PC-3 (cell line): ENCODE measurements at regions not wholly inside any gene's neighbourhood (a gene's known extent, or its start where the extent isn't known, plus 50 kb on each side); places are given as distances from the start of the nearest gene placed in this dataset.

Experiments
- ATAC-seq: fragments of 200-7000 bp; cut with Tn5 transposase; 2 replicates; pipeline ENCODE4 v1.9.1; 2020; ENCODE audit warnings: mild to moderate bottlenecking, moderate library complexity
- BruUV-seq: library from RNA; stranded (reverse); fragments of 400-500 nt; replicated peaks from 2 replicates; lab custom pipeline; 2021; lab: Mats Ljungman, UMichigan
- CTCF ChIA-PET: fragments of 300-600 bp; sonication (Branson Sonifier 250); formaldehyde crosslinking; loops from one replicate; lab custom pipeline; 2022; ENCODE audit warnings: antibody characterized with exemption; lab: Charles Lee
- POLR2A ChIA-PET: fragments of 300-600 bp; sonication (Branson Sonifier 250); formaldehyde crosslinking; loops from one replicate; lab custom pipeline; 2022; ENCODE audit warnings: antibody characterized with exemption; ENCODE audit not compliant: unreplicated experiment; lab: Charles Lee
- DNase-seq: peaks from one replicate; pipeline ENCODE4 v3.0.0-alpha.2; 2015
- H2AFZ ChIP-seq: fragments of 300-600 bp; sonication (generic); 2 replicates; pipeline ENCODE4 v1.6.0; 2016; ENCODE audit warnings: antibody characterized with exemption, low read length
- H3F3A ChIP-seq: fragments of 300-600 bp; sonication (generic); one replicate; pipeline ENCODE4 v1.6.0; 2017; ENCODE audit warnings: antibody characterized with exemption, low read length, control low read depth, mild to moderate bottlenecking; ENCODE audit not compliant: unreplicated experiment
- H3K27ac ChIP-seq: fragments of 300-600 bp; sonication (generic); 2 replicates; pipeline ENCODE4 v1.5.1; 2016; ENCODE audit warnings: mild to moderate bottlenecking, low read length
- H3K27me3 ChIP-seq: fragments of 300-600 bp; sonication (generic); 2 replicates; pipeline ENCODE4 v1.6.1; 2016; ENCODE audit warnings: low read length, mixed read lengths
- H3K36me3 ChIP-seq: fragments of 300-600 bp; sonication (generic); 2 replicates; pipeline ENCODE4 v1.6.1; 2016; ENCODE audit warnings: low read depth, mixed run types, low read length, mixed read lengths
- H3K4me1 ChIP-seq: fragments of 300-600 bp; sonication (generic); 2 replicates; pipeline ENCODE4 v1.5.1; 2016; ENCODE audit warnings: low read length; ENCODE audit not compliant: insufficient read depth
- H3K4me2 ChIP-seq: fragments of 300-600 bp; sonication (generic); 2 replicates; pipeline ENCODE4 v1.6.0; 2016; ENCODE audit warnings: low read length
- H3K4me3 ChIP-seq: fragments of 300-600 bp; sonication (generic); 2 replicates; pipeline ENCODE4 v1.5.1; 2016; ENCODE audit warnings: mild to moderate bottlenecking, low read length, mixed read lengths
- H3K79me2 ChIP-seq: fragments of 300-600 bp; sonication (generic); 2 replicates; pipeline ENCODE4 v1.6.1; 2017; ENCODE audit warnings: low read length, mixed read lengths
- H3K9ac ChIP-seq: fragments of 300-600 bp; sonication (generic); 2 replicates; pipeline ENCODE4 v1.6.0; 2016; ENCODE audit warnings: mild to moderate bottlenecking, low read length
- H3K9me2 ChIP-seq: fragments of 300-600 bp; sonication (generic); replicated peaks from 2 replicates; pipeline ENCODE4 v1.6.1; 2016; ENCODE audit warnings: mixed run types, low read length, mixed read lengths
- H3K9me3 ChIP-seq: fragments of 300-600 bp; sonication (generic); 2 replicates; pipeline ENCODE4 v1.6.1; 2016; ENCODE audit warnings: low read length, mixed read lengths
- H4K20me1 ChIP-seq: fragments of 300-600 bp; sonication (generic); 2 replicates; pipeline ENCODE4 v1.6.1; 2016; ENCODE audit warnings: low read length, mixed read lengths
- EZH2 ChIP-seq: fragments of 300-600 bp; sonication (generic); IDR thresholded peaks from one replicate; pipeline ENCODE4 v1.6.1; 2017; ENCODE audit warnings: antibody characterized with exemption, mild to moderate bottlenecking, low read length; ENCODE audit not compliant: unreplicated experiment
- EZH2phosphoT487 ChIP-seq: fragments of 300-600 bp; sonication (generic); IDR thresholded peaks from 2 replicates; pipeline ENCODE4 v1.6.1; 2018; ENCODE audit warnings: mild to moderate bottlenecking, antibody characterized with exemption, low read length, borderline replicate concordance
- intact Hi-C: fragments of 100-400 bp; cut with micrococcal nuclease; formaldehyde crosslinking; loops from 2 replicates; pipeline ENCODE4 v1.9.0; 2023
- TF ChIP-seq, protein P1 (sequence below): fragments of 300-600 bp; sonication (generic); conservative IDR thresholded peaks from 2 replicates; pipeline ENCODE4 v1.5.1; 2017; ENCODE audit warnings: antibody characterized with exemption, low read depth, mild to moderate bottlenecking, low read length

DNA sequence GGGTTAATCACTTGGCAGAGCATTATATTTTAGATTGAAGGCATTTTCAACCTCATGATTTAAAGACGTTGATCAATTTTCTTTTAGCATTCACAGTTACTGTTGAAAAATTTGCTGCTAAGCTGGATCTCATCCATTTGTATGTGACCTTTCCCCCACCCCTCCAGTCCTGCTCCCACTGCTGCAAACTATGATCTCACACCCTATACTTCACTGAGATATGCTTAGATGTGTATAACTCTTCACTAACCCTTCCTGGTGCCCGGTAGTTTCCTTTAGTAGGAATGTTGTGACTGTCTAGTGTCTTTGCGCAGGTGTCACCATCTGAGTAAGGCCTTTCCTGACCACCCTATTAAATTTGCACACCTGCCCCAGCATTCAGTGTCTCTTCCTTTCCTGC is 67.0 kb upstream of the C1orf21 start:
- Histone ChIP-seq H3K36me3 (no peaks in the 10 kb centered on the region), H3K4me2 (no peak overlapping the region), H3K9ac (no peak overlapping the region), H3F3A (no peaks in the 10 kb centered on the region), H3K4me3 (no peak overlapping the region), H3K9me2 (no peaks in the 10 kb centered on the region), H3K79me2 (no peaks in the 10 kb centered on the region), H3K4me1 (no peaks in the 10 kb centered on the region), H3K9me3 (no peaks in the 10 kb centered on the region), H3K27me3 (no peaks in the 10 kb centered on the region), H2AFZ (no peak overlapping the region), H4K20me1 (no peaks in the 10 kb centered on the region), H3K27ac (no peak overlapping the region)
- ChIA-PET POLR2A (no interaction called here), CTCF (no interaction called here)
- ATAC-seq (no peak), DNase-seq (no peak)
- intact Hi-C loops, result no loop called here
- TF ChIP-seq EZH2 (no peak), EZH2phosphoT487 (no peak)
- TF ChIP-seq, protein P1, sequence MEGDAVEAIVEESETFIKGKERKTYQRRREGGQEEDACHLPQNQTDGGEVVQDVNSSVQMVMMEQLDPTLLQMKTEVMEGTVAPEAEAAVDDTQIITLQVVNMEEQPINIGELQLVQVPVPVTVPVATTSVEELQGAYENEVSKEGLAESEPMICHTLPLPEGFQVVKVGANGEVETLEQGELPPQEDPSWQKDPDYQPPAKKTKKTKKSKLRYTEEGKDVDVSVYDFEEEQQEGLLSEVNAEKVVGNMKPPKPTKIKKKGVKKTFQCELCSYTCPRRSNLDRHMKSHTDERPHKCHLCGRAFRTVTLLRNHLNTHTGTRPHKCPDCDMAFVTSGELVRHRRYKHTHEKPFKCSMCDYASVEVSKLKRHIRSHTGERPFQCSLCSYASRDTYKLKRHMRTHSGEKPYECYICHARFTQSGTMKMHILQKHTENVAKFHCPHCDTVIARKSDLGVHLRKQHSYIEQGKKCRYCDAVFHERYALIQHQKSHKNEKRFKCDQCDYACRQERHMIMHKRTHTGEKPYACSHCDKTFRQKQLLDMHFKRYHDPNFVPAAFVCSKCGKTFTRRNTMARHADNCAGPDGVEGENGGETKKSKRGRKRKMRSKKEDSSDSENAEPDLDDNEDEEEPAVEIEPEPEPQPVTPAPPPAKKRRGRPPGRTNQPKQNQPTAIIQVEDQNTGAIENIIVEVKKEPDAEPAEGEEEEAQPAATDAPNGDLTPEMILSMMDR, result no peak
- BruUV-seq, result no TSS peak

DNA sequence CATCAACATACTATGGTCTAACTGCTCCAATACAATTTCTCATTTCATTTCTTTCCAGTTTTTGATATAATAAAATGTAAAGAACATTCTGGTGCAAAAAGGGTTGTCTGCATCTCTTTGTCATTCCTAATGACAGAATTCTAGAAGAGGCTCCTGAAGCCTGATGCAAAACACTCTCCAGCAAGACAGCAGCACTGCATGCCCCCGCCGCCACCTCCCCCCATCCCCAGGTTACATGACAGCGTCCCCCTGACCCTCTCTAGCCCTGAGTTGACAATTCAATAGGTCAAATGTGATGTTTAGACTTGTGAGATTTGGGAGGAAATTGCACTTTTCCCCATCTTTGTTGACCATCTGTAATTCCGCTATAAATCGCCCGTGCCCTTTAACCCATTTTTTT is 64.6 kb upstream of the C1orf21 start:
- intact Hi-C loops, result no loop called here
- no peak overlapping the region for H3K9ac ChIP-seq
- 0 out of 2 replicates have a peak, but pooled peaks cover 5% of the 10 kb centered on the region for H3K27me3 ChIP-seq
- H3K4me2 ChIP-seq, result no peak overlapping the region
- H4K20me1 ChIP-seq, result no peaks in the 10 kb centered on the region
- no peaks in the 10 kb centered on the region for H3K36me3 ChIP-seq
- H3K4me3 ChIP-seq, result no peak overlapping the region
- no peaks in the 10 kb centered on the region for H3K79me2 ChIP-seq
- ChIA-PET CTCF (no interaction called here), POLR2A (no interaction called here)
- BruUV-seq, result no TSS peak
- H3K9me2 ChIP-seq, result no peaks in the 10 kb centered on the region
- no peak for DNase-seq
- no peak for ATAC-seq
- TF ChIP-seq EZH2phosphoT487 (no peak), EZH2 (no peak)
- TF ChIP-seq, protein P1, result no peak
- H3K9me3 ChIP-seq, result no peaks in the 10 kb centered on the region
- H3K4me1 ChIP-seq, result no peaks in the 10 kb centered on the region
- H3F3A ChIP-seq, result no peaks in the 10 kb centered on the region
- H2AFZ ChIP-seq, result no peak overlapping the region
- H3K27ac ChIP-seq, result no peak overlapping the region

DNA sequence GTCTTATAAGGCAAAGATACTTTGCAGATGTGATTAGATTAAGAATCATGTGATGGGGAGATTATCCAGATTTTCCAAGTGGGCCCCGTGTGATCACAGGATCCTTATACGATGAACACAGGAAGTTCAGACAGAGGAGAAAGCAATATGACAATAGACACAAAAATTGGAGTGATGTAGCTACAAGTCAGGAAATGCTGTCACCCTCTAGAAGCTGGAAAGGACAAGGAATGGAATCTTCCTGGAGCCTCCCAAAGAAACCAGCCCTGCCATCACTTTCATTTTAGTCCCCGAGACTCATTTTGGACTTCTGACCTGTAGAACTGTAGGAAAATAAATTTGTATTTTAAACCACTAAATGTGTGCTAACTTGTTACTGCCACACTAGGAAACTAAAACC is 61.9 kb upstream of the C1orf21 start:
- DNase-seq (no peak), ATAC-seq (no peak)
- Histone ChIP-seq H3K4me1 (no peaks in the 10 kb centered on the region), H3K4me3 (no peak overlapping the region), H3F3A (no peaks in the 10 kb centered on the region), H3K27me3 (0 out of 2 replicates have a peak, but pooled peaks cover 5% of the 10 kb centered on the region), H4K20me1 (no peaks in the 10 kb centered on the region), H3K9me2 (no peaks in the 10 kb centered on the region), H3K36me3 (no peaks in the 10 kb centered on the region), H3K9me3 (no peaks in the 10 kb centered on the region), H3K9ac (no peak overlapping the region), H3K27ac (no peak overlapping the region), H3K4me2 (no peak overlapping the region), H3K79me2 (no peaks in the 10 kb centered on the region), H2AFZ (no peak overlapping the region)
- intact Hi-C loops, result no loop called here
- ChIA-PET CTCF (no interaction called here), POLR2A (no interaction called here)
- no TSS peak for BruUV-seq
- TF ChIP-seq, protein P1, result no peak
- TF ChIP-seq EZH2 (no peak), EZH2phosphoT487 (no peak)
